HFFc6 (cell line): ENCODE measurements at regions not wholly inside any gene's neighbourhood (a gene's known extent, or its start where the extent isn't known, plus 50 kb on each side); places are given as distances from the start of the nearest gene placed in this dataset.

Experiments
- DNase-seq: peaks from one replicate; pipeline ENCODE4 v3.0.0-alpha.2; 2018
- H3K27ac Mint-ChIP-seq: 2 replicates; pipeline ENCODE4 v1.8.0; 2020; ENCODE audit warnings: mild to moderate bottlenecking, mixed read lengths
- H3K27me3 Mint-ChIP-seq: 2 replicates; pipeline ENCODE4 v1.8.0; 2021; ENCODE audit warnings: mild to moderate bottlenecking, moderate library complexity, mixed read lengths; ENCODE audit not compliant: insufficient read depth
- H3K36me3 Mint-ChIP-seq: 2 replicates; pipeline ENCODE4 v1.8.0; 2021; ENCODE audit warnings: low read depth, mixed read lengths
- H3K4me1 Mint-ChIP-seq: 2 replicates; pipeline ENCODE4 v1.8.0; 2020; ENCODE audit warnings: low read depth, mixed read lengths
- H3K4me3 Mint-ChIP-seq: 2 replicates; pipeline ENCODE4 v1.8.0; 2020; ENCODE audit warnings: mild to moderate bottlenecking, moderate library complexity, mixed read lengths
- H3K9me3 Mint-ChIP-seq: 2 replicates; pipeline ENCODE4 v1.8.0; 2020; ENCODE audit warnings: mild to moderate bottlenecking, mixed read lengths
- TF ChIP-seq, protein P1 (sequence below): fragments of 200-600 bp; sonication (generic); IDR thresholded peaks from 2 replicates; pipeline ENCODE4 v1.5.0; 2021; ENCODE audit warnings: antibody characterized with exemption, mild to moderate bottlenecking

DNA sequence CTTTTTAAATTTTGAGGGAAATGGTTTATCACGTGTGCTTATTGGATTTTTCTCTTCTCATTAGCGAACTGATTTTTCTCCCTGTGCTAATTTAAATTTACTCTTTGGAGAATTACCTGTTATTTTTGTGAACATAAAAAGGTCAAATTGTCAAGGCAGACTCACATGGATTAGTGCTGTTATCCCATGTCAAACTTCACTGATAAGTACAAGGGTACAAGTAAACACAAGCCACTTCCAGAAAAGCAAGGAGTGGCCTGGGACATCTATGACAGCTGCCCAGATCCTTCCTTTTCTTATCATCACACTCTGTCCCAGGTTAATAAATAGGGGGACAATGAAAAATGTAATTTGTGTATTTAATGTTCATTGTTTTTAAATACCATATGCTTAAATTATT is 901.2 kb downstream of the LTN1 start:
- no peaks in the 10 kb centered on the region for H3K36me3 Mint-ChIP-seq
- no peaks in the 10 kb centered on the region; the same call in 1 of the 2 replicates for H3K27me3 Mint-ChIP-seq
- no peaks in the 10 kb centered on the region for H3K9me3 Mint-ChIP-seq
- TF ChIP-seq, protein P1, sequence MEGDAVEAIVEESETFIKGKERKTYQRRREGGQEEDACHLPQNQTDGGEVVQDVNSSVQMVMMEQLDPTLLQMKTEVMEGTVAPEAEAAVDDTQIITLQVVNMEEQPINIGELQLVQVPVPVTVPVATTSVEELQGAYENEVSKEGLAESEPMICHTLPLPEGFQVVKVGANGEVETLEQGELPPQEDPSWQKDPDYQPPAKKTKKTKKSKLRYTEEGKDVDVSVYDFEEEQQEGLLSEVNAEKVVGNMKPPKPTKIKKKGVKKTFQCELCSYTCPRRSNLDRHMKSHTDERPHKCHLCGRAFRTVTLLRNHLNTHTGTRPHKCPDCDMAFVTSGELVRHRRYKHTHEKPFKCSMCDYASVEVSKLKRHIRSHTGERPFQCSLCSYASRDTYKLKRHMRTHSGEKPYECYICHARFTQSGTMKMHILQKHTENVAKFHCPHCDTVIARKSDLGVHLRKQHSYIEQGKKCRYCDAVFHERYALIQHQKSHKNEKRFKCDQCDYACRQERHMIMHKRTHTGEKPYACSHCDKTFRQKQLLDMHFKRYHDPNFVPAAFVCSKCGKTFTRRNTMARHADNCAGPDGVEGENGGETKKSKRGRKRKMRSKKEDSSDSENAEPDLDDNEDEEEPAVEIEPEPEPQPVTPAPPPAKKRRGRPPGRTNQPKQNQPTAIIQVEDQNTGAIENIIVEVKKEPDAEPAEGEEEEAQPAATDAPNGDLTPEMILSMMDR = no peak
- H3K4me1 Mint-ChIP-seq = no peaks in the 10 kb centered on the region
- no peak for DNase-seq
- H3K27ac Mint-ChIP-seq = no peak overlapping the region
- no peak overlapping the region for H3K4me3 Mint-ChIP-seq

DNA sequence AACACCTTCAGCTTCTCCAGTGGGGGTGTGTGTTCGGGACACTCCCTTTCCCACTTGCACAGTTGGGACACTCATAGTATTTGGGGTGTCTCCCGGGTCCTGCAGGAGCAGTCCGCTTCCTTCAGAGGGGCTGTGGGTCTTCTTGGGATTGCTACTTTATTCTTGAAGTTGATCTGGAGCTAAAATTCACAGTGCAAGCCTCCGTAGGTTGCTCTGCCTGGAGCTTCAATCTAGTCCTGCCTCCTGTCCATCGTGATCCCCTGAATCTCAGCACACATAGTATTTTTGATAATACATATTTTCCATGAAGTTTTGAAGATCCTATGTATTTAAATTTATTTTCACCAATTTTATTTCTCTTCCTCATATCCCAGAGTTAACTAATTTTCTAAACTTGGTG is 902.1 kb downstream of the LTN1 start:
- DNase-seq = no peak
- Mint-ChIP-seq H3K27ac (no peak overlapping the region), H3K27me3 (no peaks in the 10 kb centered on the region; the same call in 1 of the 2 replicates), H3K4me3 (no peak overlapping the region), H3K4me1 (no peaks in the 10 kb centered on the region), H3K36me3 (no peaks in the 10 kb centered on the region), H3K9me3 (no peaks in the 10 kb centered on the region)
- TF ChIP-seq, protein P1 = no peak

DNA sequence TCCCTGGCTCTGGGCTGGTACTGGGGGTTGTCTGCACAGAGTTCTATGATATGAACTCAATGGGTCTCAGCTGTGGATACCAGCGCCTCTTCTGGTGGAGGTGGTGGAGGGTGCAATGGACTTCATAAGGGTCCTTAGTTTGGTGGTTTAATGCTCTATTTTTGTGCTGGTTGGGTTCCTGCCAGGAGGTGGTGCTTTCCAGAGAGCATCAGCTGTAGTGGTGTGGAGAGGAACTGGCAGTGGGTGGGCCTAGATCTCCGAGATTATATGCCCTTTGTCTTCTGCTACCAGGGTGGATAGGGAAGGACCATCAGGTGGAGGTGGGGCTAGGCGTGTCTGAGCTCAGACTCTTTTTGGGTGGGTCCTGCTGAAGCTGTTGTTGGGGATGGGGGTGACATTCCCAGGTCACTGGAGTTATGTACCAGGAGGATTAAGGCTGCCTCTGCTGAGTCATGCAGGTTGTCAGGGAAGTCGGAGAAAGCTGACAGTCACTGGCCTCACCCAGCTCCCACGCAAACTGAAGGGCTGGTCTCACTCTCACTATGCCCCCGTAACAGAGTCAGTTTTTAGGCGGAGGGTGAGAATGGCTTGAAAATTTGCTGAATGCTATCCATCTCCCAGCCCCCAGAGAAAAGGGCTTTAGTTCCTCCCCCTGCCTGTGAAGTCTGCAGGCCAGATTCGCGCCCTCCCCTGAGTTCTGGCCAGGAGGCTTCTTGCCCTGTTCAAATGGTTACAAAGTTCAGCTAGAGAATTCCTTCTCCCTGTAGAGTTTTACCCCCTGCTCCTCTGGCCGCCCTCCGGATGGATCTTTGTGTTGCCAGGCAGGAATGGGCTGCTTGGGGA is 902.9 kb downstream of the LTN1 start:
- H3K9me3 Mint-ChIP-seq = no peaks in the 10 kb centered on the region
- no peak overlapping the region for H3K4me3 Mint-ChIP-seq
- TF ChIP-seq, protein P1 = no peak
- no peaks in the 10 kb centered on the region; the same call in 1 of the 2 replicates for H3K27me3 Mint-ChIP-seq
- DNase-seq = no peak
- H3K36me3 Mint-ChIP-seq = no peaks in the 10 kb centered on the region
- no peak overlapping the region for H3K27ac Mint-ChIP-seq
- no peaks in the 10 kb centered on the region for H3K4me1 Mint-ChIP-seq

DNA sequence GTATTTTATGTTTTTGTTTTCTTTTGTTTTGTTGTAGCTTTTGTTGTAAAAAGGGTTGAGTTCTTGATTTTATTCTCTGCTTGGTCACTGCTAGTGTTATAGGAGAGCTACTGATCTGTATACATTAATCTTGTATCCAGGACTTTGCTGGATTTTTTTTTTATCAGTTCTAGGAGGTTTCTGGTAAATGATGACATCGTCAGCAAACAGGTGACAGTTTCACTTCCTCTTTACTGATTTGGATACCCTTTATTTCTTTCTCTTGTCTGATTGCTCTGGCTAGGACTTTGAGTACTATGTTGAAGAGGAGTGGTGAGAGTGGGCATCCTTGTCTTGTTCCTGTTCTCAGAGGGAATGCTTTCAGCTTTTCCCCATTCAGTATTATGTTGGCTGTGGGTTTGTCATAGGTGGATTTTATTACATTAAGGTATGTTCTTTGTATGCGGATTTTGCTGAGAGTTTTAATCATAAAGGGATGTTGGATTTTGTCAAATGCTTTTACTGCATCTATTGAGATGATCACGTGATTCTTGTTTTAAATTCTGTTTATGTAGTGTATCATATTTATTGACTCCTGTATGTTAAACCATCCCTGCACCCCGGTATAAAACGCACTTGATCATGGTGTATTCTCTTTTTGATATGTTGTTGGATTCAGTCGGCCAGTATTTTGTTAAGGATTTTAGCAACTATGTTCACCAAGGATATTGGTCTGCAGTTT is 905.7 kb downstream of the LTN1 start:
- no peaks in the 10 kb centered on the region for H3K4me1 Mint-ChIP-seq
- no peak overlapping the region for H3K4me3 Mint-ChIP-seq
- no peak overlapping the region for H3K27ac Mint-ChIP-seq
- TF ChIP-seq, protein P1 = no peak
- no peaks in the 10 kb centered on the region for H3K36me3 Mint-ChIP-seq
- H3K27me3 Mint-ChIP-seq = no peaks in the 10 kb centered on the region; the same call in 1 of the 2 replicates
- H3K9me3 Mint-ChIP-seq = no peaks in the 10 kb centered on the region
- DNase-seq = no peak

DNA sequence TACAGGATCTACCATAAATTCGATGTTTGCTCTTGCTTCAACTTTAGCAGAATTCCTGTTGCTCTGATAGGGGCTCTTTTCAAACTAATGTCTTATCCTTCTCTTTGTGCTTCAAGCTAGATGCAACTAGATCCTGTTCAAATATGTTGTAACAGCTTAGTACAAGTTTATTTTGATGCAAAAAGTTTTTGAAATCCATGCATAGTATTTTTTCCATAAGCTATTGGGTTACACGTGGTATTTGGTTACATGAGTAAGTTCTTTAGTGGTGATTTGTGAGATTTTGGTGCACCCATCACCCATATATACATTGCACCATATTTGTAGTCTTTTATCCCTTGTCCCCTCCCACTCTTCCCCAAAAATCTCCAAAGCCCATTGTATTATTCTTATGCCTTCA is 907.7 kb downstream of the LTN1 start:
- no peak for DNase-seq
- no peaks in the 10 kb centered on the region for H3K36me3 Mint-ChIP-seq
- no peak overlapping the region for H3K4me3 Mint-ChIP-seq
- H3K9me3 Mint-ChIP-seq = no peaks in the 10 kb centered on the region
- TF ChIP-seq, protein P1 = no peak
- no peaks in the 10 kb centered on the region; the same call in 1 of the 2 replicates for H3K27me3 Mint-ChIP-seq
- no peaks in the 10 kb centered on the region for H3K4me1 Mint-ChIP-seq
- H3K27ac Mint-ChIP-seq = no peak overlapping the region
